Superior temporal gyrus (tissue), 1 donor: ENCODE measurements at regions not wholly inside any gene's neighbourhood (a gene's known extent, or its start where the extent isn't known, plus 50 kb on each side); places are given as distances from the start of the nearest gene placed in this dataset.

ENCODE experiments used
- DNase-seq: peaks from one replicate; pipeline ENCODE4 v3.0.0-alpha.2; 2016; ENCODE audit errors: extremely low spot score

DNA sequence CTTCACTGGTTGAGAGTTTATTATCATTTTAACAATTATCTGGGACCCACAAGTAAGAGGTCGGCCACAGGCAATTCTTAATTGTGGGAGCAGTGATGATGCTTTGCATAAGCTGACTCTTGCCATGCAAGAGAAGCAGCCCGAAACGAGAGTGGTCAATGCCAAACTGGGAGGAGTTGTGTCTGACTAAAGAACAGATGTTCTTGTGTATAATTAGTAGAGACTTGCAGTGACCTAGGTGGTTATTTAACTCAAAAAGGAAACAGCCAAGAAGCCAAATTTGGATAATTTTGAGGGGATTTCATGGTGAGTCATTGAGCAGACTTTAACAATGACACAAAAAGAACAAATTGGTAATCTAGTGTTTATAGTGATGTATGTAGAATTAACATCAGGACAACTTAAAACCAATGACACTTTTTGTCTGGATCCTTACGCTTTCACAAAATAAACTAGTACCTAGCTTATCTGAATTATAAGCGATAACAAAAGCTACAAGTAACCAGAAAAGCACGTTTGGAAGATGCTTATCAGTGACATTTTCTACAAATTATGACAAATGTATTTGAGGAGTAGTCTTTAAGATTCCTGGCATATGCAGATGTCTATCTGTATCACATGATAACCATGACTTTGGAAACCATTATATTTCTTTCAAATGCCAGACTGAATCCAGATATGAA, 184.7 kb upstream of the DLGAP1 start:
- DNase-seq: no peak

DNA sequence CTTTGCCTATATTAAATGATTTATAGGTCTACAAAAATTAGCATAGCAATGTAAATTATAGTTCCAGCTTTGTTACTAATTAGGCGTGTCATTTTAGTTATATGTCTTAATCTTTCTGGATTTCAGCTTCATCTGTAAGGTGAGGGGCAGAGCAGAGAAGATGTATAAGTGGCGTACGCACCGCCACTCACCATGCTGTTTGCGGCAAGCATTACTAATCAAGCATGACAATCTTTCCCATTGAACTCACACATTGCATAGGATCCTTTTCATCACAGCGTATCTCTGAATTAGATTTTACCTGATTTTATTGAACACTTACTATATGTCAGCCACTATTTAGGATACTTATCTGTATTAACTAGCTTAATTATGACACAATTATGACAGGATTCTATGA, 183.6 kb upstream of the DLGAP1 start:
- DNase-seq: no peak

DNA sequence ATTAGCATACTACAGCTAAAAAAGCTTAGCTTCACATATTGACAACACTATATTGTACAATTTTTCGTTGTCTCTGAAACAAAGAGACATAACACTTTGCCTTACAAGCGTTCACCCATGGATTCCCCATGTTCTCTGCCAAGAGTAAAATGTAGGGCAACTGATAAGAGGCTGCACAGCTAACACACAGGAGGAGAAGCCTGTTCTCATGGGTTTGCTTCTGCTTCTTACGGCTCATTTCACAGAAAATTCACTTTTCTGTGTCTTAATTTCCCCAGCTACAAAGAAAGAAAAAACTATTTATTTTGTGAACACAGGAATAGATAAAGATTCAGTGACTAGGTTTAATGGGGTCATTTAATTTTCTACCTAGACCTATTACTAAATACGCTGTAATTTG, 182.8 kb upstream of the DLGAP1 start:
- DNase-seq: no peak

DNA sequence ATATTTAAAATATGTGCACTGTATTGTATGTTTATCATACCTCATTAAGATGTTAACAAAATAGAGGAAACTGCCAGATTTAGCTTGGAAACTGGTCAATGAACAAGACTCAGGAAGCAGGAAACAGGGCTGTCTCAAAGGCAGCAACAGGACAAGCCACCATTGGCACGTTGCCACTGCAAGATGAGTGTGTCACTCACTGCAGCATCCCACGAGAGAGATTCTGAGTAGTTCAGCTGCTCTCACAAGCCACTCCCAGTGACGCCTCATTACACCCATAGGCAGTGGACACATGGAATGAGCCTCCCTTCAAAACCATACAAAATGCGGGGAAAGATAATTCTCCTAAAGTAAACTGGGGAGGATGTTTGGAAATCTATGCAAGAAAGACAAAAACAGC, 181.9 kb upstream of the DLGAP1 start:
- no peak for DNase-seq

DNA sequence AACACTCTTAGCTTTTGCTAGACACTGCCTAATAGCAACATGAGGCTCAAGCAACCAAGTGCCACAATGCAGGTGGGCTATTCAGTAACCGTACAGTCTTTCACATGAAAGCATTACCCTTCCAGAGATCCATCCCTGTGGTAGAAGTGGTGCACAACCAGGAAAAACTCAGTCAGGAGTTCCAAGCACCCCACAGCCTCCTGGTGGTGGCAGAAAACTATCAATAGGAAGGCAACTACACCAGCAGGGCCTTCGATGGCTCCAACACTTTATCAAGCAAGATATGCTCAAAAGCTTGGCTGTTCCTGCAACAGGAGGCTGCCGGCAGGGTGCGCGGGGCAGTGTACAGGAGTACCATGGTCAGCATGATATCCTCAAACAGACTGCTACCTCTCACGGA, 176.1 kb upstream of the DLGAP1 start:
- DNase-seq: no peak

DNA sequence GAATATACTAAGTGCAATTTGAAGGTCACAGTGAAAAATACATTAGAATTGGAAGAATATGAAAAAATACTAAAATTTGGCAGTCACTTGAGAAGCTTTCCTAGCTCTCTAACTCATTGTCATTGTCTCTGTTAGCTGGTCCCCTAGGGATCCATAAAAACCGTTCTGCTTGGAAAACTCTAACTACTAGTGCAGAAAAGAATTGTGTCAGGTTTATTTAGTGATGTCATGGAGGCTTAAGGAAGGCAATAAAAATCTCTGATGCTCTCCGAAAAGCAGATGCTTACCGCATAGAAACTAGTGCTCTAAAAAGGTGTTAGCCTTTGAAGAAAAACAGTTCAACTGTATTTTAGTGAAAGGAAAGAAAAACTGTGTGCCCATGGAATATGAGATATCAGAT, 150.1 kb upstream of the DLGAP1 start:
- DNase-seq: no peak

DNA sequence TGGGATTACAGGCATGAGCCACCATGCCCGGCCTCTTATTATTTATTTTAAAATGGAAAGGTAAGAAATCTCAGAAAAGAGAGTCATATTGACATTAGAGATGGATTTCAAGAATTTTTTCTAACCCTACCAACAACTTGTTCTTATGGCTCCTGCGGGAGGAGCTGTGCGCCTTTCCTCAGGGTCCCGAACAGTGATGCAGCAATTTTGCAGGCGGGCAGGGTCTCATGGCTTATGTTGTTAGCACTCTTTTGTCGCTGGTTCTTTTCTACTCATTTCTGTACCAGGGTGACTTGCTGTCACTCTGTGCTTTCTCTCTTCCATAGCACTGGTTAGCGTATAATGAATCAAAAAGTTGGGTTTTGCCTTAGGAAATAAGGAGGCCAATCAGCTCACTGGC, 148.8 kb upstream of the DLGAP1 start:
- no peak for DNase-seq

DNA sequence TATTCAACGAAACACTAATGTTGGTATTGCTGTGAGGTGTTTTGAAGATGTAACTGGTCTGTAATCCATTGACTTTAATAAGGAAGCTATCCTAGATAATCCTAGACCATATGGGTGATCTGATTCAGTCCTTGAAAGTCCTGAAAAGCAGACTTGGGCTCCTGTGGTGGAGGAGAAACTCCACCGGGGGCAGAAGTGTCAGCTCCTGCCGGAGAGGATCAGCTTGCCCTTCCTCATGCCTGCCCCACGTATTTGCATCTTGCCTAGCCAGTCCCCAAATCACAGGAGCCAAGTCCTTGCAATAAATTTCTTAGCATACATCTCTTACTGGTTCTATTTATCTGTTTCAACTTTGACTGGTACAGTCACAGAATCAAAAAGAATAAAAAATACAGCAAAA, 144.2 kb upstream of the DLGAP1 start:
- no peak for DNase-seq

DNA sequence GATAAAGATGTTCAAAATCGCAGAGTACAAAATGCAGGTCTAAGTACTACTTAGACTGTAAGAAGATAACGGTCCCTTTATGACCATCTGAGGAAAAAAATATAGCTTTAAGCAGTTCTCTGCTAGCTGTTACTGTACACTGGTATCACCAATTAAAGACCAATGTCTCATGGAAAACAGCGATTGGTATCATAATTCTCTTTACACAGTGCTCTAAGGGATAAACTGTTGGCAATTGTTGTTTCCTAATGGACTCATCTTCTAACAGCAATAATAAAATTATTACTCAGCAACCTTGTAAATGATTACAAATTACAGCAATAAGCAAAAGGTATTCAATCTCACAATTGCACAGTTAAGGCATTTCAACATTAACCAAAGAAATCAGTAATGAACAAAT, 142.2 kb upstream of the DLGAP1 start:
- DNase-seq: no peak

DNA sequence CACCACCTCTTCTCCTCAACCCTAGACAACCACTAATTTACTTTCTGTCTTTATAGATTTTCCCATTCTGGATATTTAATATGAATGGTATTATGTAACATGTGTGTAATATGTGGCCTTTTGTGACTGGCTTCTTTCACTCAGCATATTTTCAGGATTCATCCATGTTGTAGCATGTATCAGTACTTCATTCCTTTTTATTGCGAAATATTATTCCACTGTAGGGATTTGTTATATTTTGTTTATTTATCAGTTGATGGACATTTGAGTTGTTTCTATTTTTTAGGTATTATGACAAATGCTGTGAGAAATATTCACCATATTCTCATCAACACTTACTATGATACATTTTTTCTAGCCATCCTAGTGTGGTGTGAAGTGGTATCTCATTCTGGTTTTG, 138.8 kb upstream of the DLGAP1 start:
- no peak for DNase-seq

DNA sequence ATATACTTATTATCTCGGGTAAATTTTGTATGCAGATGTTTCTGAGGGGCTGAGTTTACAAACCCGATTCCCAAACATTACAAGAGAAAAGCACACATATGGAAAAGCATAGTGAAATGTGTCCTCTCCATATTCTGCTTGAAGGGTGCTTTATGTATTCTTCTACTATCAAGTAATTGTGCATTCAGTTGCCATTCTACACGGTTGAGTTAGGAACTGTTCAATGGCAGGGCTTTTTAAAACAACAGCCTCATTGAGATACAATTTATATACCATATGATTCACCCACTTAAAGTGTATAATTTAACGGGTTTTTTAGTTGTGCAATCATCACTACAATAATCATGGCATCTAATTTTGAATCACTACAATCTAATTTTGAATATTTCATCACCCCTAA, 138.4 kb upstream of the DLGAP1 start:
- no peak for DNase-seq

DNA sequence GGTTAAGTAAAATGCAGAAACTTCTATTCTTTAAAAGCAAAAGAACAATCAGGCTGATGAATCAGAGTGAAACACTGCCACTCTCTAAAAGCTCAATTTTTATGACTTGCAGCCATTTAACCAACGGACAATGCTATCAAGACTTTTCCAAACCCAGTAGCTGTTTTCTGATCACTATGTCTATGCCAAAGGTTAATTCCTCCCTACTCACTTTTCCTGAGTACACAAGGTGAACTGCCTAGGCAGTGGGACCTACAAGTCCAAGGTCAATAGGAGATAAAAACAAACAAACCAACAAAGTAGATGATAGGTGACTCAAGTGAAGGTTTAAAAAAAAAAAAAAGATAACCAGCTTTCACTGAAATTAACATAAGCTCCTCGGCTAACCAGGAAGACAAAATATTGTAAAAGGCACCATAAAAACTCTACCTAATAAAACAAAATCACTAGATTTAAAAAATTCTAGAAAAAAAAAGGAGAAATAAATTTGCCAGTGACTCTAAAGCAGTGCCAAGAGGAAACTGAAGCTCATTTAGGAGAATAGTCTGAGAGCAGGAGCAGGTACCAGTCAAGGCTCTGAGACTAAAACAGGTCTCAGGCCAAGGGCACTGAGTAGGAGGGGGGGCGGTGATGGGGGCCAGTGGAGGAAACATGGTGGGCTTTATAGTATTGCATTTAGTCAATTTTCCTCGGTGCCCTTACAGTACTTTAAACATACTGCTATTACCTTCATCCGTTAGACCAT, 134.1 kb upstream of the DLGAP1 start:
- DNase-seq: no peak

DNA sequence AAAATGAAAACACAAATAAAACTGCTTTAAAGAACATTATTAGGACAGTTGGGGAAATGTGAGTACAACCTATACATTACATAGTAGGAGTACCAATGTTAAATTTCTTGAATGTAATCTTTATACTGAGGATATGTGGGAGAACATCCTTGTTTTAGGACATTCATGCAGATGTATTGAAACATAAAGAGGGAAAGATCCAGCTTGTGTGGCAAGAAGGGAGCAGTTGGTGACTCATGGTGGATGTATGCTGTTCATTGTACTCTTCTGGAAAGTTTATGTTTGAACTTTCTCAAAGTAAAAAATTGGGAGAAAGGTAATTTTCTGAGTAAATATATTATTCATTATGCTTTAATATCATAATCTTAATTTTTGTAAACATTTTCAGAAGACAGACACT, 132.1 kb upstream of the DLGAP1 start:
- no peak for DNase-seq

DNA sequence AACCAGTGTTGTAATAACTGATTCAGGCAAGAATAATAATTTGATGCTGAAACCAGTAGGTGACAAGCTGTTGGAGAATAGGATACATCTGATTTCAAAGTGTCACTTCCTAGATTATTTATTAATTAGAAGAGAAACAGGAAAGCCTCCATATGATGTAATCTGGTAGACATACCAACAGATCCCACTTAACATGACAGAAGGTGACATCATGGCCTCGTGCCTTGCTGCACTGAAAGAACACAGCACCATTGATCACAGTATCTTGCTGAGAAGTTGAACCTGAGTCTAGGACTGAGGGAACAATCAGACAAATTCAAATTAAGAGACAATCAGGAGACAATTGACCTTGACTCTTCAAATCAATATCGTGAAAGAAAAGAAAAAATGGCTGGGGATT, 131.6 kb upstream of the DLGAP1 start:
- no peak for DNase-seq

DNA sequence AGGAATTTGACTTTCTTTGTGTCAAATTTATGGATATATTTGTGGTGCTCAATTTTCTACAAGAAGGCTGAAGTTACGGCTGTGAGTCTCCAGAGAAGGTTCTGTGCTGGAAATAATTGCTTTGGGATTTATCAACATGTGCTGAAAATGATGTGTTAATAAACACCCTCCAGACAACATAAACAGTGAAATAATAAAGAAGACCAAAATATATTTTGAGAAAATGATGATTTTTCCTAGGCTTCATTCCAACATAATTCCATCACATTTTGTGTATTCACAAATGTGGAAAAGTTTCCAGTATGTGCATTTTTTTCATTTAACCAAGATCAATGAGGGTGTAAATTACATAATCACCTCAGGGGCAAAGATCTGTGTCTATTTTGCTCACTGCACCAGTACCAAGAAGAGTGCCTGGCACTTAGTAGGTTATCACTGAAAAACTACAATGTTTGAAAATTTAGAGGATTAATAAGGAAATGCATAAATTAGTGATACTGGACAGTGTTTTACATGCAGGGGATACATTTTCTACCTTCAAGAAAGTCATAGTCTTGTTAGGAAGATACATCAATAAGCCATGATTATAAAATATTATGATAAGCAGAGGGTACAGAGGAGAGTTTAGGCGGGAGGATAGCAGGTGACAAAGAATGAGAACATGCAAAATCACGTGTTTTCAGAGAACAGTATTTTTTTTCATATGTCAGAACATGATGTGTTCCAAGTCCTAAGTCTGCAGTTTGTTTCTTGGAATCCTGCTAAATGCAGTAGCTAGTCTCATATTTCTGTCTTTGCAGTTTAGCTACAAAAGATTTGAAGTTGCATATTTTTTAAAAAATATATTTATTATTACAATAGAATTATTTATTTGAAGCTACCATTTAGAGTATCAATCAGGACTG, 127.6 kb upstream of the DLGAP1 start:
- DNase-seq: no peak

DNA sequence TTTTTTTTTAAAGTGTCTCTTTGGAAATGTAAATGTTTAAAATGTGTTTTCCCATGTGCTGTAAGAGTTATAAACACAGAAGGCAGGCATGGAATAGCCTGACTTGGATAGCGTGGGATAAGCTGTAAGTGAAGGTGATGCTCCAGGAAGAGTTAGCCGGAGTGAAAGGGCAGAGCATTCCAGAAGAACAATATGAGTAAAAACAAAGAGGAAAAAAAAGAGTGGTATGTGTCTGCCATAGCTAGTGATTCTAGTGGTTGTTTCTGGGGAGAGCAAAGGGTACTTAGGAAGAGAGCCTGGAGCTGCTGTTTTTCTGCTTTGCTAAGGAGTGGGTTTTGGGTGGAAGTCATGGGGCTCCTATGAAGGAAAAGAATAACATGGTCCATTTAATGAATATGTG, 126.9 kb upstream of the DLGAP1 start:
- DNase-seq: no peak

DNA sequence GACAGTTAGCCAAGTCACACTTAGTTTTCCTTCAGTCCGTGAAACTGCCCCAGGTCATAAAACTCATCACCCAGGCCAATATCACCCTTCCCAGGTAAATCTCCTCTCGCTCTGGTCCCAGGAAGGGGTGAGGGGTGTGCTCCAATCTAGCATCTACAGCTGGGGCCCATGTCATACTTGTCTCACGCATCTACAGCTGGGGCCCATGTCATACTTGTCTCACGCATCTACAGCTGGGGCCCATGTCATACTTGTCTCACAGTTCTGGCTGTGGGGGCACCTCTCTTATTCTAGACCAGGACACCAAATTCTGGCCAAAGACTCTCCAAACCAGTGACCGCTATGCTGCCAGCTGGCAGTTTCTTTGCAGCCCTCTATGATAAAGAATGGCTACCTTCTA, 123.3 kb upstream of the DLGAP1 start:
- DNase-seq: no peak

DNA sequence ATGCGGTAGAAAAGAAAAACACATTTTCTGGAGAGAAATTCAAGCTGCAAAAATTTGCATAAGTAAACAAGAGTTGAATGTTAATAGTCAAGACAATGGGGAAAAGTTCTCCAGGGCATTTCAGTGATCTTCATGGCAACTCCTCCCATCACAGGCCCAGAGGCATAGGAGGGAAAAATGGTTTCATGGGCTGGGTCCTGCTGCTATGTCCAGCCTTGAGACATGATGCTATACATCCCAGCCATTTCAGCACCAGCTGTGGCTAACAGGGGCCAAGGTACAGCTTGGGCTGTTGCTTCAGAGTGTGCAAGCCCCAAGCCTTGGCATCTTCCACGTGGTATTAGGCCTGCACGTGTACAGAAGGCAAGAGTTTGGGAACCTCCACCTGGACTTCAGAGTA, 118.6 kb upstream of the DLGAP1 start:
- no peak for DNase-seq

DNA sequence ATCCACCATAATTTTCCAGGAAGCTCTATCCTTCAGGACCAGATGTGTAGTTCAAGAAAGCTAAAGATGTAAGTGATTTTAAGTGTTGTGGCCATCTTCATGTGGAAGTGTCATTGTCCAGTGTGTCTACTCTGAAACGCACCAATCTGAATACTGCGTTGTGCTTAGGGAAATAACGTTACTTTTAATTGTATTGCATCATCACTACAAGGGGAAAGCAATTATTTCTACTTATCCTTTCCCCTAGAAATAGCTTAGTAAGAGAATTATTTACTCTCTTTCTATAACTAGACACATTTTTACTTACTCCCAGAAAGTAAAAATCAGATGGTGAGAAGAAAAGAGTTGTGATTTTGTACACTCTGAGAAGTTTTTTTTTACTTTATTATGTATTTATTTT, 102.4 kb upstream of the DLGAP1 start:
- no peak for DNase-seq

DNA sequence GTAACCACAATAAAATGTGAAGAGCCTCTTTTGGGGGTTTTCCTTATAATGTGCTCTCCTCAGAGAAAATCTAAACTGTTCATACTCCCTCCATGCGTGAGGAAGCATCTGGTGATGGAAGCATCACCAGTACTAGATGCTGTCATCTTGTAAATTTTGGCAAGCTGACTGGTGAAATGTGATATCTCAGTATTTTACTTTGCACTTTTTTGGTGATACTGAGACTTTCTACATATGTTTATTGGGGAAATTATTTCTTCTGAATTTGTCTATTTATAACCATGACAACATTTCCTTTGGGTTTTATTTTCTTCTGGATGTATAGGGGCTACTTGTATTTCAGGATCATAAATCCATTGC, 95.9 kb upstream of the DLGAP1 start:
- DNase-seq: no peak

DNA sequence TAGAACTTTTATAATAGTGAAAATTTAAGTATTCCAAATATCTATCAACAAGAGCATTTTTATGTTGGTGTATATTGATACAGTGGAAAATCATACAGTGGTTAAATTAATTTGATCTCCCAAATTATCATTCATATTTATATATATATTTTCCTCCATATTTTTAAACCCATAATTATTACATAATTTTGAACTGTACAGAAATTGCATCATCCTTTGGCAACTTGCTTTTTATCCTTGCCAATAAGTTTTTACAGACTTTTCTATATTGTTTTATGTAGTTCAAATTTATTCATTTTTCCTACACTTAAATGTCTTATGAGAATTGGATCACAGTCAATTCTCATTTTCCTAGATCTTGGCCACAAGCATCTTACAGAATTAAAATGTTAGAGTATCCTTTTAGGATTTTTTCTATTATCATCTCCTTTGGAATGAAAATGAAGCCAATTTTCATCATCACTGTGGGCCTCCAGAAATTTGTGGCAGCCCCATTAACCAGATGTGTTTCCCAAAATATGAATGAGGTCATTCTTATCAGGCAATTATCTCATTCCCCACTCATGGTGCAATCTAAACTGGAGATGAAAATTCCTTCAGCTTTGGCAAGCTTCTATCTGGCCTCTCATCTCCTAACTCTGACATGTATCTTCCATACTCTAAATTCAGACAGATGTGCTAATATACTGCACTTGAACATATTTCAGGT, 94.2 kb upstream of the DLGAP1 start:
- peak; percentile 16 for DNase-seq

DNA sequence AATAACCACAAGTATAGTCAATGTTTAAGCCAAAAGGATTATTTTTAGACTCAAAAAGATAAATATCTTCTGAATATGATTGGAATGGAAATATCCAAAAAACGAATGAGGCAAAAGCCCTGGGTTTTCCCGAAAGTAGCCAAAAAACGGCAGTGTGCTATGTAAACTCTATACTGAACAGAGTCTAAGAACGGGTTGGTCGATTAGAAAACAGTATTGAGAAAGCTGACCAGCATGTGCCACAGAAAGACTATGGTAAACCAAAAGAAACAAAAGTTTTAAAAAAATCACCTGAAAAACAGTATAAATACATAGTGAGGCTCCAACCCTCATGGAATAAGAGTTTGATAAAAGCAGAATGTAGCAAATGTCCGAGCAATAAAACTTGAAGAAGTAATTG, 92.0 kb upstream of the DLGAP1 start:
- DNase-seq: no peak
